Effector memory CD4-positive, alpha-beta T cell (primary cell): ENCODE measurements at regions not wholly inside any gene's neighbourhood (a gene's known extent, or its start where the extent isn't known, plus 50 kb on each side); places are given as distances from the start of the nearest gene placed in this dataset.

Source experiments
- DNase-seq, 3 donors: peaks; one replicate each; pipeline ENCODE4 v3.0.0-alpha.2; 2020
- H3K27ac ChIP-seq: 2 replicates; pipeline ENCODE4 v1.7.0; 2013; ENCODE audit warnings: mild to moderate bottlenecking, low read length, moderate library complexity; ENCODE audit not compliant: insufficient read depth, poor library complexity, severe bottlenecking
- H3K27me3 ChIP-seq: replicated peaks from 2 replicates; pipeline ENCODE4 v1.7.0; 2013; ENCODE audit warnings: mild to moderate bottlenecking, low read length; ENCODE audit not compliant: insufficient read depth, control insufficient read depth, poor library complexity, severe bottlenecking
- H3K36me3 ChIP-seq: 2 replicates; pipeline ENCODE4 v1.7.0; 2013; ENCODE audit warnings: mild to moderate bottlenecking, low read length, moderate library complexity; ENCODE audit not compliant: control insufficient read depth, insufficient read depth
- H3K4me1 ChIP-seq: 2 replicates; pipeline ENCODE4 v1.7.0; 2013; ENCODE audit warnings: low read length, mild to moderate bottlenecking; ENCODE audit not compliant: control insufficient read depth, insufficient read depth, poor library complexity, severe bottlenecking
- H3K4me3 ChIP-seq: 2 replicates; pipeline ENCODE4 v1.7.0; 2013; ENCODE audit warnings: low read length, low read depth, mild to moderate bottlenecking; ENCODE audit not compliant: insufficient read depth, poor library complexity, severe bottlenecking
- H3K9me3 ChIP-seq: 2 replicates; pipeline ENCODE4 v1.7.0; 2013; ENCODE audit warnings: mild to moderate bottlenecking, low read length, moderate library complexity; ENCODE audit not compliant: control insufficient read depth

DNA sequence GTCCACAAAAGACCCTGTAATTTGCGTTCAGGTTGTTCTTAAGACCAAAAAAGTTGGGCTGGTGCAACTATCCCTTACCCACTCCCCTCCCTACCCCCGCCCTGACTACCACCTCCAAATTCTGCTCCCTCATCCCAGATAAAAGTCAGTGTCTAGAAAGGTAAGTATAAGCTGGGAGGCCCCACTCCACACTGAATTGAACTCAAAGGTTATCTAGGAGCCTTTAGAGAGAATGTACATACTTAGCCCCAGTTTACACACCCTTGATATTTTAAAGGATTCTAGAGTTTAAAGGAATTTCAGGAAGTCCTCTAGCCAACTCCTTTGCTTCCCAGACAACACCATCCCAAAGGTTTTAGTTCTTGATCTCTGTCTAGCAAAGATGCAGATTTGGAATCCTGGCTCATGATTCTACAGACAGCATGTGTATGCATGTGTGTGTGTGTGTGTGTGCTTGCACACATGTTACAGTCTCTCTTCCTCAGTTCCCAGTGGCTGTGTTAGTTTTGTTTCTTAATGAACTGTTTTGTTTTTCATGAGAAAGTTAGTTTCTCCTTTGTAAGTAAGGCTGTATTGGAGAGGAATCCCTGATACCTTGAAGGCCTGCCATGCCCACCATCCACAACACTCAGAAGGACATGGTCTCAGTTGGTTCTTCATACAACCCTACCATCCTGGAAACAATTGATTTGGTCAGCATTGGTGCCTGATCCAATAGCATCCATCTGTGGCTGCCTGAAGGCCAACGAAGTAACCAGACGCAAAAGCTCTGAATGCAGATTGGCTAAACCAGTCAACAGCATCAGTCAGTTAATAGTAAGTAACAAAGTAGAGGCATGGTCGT is 281.3 kb downstream of the SOX9 start:
- DNase-seq, result no peak
- Histone ChIP-seq H3K4me3 (no peak overlapping the region), H3K36me3 (no peaks in the 10 kb centered on the region), H3K9me3 (no peaks in the 10 kb centered on the region), H3K27me3 (no peaks in the 10 kb centered on the region), H3K27ac (no peak overlapping the region), H3K4me1 (no peaks in the 10 kb centered on the region)

DNA sequence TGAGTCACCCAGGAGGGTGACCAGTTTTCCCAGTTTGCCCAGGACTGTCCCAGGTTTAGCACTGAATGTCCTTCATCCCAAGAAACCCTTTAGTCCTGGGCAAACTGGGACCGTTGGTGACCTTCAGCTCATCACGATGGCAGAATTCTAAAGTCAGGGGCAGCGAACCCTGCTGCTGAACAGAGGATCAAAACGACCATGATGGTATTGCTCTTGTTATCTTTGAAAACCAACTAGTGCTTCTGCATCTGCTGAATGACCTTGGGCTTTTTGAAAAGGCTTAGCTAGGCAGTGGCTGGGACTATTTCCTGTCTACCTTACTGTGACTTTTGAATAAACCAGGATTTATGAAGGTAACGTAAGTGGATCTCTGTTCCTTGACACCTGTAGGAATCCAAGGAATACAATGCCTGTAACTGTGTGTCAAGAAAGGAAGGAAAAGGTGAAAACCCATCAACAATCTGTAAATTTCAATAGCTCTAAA is 281.9 kb downstream of the SOX9 start:
- Histone ChIP-seq H3K9me3 (no peaks in the 10 kb centered on the region), H3K36me3 (no peaks in the 10 kb centered on the region), H3K27me3 (no peaks in the 10 kb centered on the region), H3K4me3 (no peak overlapping the region), H3K4me1 (no peaks in the 10 kb centered on the region), H3K27ac (no peak overlapping the region)
- DNase-seq, result no peak

DNA sequence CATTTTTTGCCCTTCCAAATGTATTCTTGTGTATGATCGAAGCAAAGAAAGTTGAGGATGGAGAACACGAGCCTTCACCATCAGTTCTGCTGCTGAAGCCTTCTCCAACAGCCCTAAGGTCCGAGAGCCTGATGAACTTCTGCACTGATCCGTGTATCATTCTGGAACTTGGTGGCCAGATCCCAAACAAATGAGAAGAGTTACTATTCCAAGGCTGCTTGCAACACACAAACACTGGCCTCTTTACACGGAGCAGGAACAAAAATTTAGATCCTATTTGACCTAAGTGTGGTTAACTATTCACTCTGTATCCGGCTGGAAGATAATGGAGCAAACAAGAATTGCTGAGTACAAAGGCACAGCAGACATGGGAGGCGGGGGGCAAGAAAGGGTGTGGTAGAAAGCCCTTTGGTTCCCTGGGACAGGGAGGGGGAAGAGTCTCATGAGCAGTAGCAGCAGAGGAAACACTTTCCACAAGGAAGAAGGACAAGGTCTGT is 282.9 kb downstream of the SOX9 start:
- DNase-seq, result no peak
- H3K4me1 ChIP-seq, result no peaks in the 10 kb centered on the region
- H3K27me3 ChIP-seq, result no peaks in the 10 kb centered on the region
- H3K4me3 ChIP-seq, result no peak overlapping the region
- H3K9me3 ChIP-seq, result no peaks in the 10 kb centered on the region
- no peak overlapping the region for H3K27ac ChIP-seq
- H3K36me3 ChIP-seq, result no peaks in the 10 kb centered on the region

DNA sequence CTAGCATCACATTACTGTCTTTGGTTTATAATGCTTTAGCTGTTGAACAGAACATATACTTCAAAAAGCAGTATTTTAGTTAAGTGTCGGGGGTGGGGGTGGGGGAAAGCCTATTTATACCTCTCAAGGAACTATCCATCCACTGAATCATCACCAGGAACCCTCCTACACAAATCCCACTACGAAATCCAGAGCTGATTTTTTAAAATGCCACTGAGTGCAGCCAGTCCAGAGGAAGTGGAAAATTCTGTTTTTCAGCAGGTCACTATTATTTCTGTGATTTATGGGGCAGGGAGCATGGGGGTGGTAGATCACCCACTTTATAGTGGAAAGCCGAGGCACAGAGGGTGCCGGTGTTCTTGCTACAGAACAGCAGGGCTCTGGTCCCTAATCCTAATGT is 284.1 kb downstream of the SOX9 start:
- Histone ChIP-seq H3K27ac (no peak overlapping the region), H3K27me3 (no peaks in the 10 kb centered on the region), H3K9me3 (no peaks in the 10 kb centered on the region), H3K36me3 (no peaks in the 10 kb centered on the region), H3K4me3 (no peak overlapping the region), H3K4me1 (no peaks in the 10 kb centered on the region)
- DNase-seq, result no peak

DNA sequence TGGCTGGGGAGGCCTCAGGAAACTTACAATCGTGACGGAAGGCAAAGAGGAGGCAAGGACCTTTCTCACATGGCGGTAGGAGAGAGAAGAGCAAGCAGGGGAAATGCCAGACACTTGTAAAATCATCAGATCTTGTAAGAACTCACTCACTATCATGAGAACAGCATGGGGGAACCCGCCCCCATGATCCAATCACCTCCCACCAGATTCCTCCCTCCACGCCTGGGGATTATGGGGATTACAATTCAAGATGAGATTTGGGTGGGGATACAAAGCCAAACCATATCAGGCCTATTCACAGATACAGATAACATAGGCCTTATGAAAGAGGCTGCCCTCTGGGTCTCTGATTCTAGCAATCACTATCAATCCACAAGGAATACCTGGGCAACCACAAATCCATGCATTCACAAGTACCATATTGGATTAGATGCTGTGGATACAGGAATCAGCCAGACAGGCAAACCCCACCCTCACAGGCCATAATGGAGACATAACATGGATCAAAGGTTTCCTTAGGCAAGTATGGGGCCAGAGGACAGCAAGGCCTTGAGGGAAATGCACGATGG is 284.9 kb downstream of the SOX9 start:
- no peaks in the 10 kb centered on the region for H3K27me3 ChIP-seq
- no peaks in the 10 kb centered on the region for H3K36me3 ChIP-seq
- no peaks in the 10 kb centered on the region for H3K9me3 ChIP-seq
- no peak for DNase-seq
- H3K4me1 ChIP-seq, result no peaks in the 10 kb centered on the region
- H3K27ac ChIP-seq, result no peak overlapping the region
- H3K4me3 ChIP-seq, result no peak overlapping the region

DNA sequence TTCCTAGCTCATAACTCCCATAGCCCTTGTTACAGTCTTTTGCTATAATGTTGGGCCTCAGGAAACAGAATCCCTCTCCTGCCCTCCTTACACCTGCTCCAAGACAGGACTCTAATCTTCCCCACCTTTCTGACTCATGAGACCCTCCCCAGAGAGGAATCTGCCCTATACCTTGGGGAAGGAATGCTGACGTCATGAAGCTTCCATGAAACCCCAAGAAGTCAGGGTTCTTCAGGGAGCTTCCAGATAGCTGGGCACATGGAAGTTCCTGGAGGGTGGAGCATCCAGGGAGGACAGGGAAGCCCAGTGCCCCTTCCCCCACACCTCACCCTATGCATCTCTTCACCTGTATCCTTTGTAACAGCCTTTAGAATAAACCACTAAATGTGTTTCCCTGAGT is 285.7 kb downstream of the SOX9 start:
- Histone ChIP-seq H3K36me3 (no peaks in the 10 kb centered on the region), H3K4me3 (no peak overlapping the region), H3K9me3 (no peaks in the 10 kb centered on the region), H3K27ac (no peak overlapping the region), H3K27me3 (no peaks in the 10 kb centered on the region), H3K4me1 (no peaks in the 10 kb centered on the region)
- no peak for DNase-seq

DNA sequence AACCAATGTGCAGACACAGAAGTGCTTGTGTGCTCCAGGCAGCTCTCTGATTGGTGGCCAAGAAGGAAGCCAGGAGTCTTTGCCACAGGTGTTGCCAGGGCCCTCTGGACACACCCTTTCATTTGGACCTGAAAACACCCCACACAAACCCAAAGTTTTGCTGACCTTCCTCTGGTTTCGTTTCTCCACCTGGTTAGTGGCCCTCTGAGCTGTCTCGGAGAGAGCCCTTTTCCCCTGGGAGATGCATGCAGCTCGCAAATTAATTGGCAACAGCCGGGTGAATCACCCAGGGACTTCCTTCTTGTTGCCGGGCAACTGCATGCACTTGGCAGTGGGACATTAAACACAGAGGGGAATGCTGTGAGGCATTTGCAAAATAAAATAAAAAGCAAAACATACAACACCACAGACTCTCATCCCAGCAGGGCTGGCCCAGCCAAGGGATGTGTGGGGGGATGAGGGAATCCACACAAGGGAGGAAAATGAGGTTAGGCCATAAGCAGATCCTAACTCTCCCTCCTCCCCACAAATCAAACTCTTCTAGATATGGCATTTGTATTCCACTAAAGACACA is 286.6 kb downstream of the SOX9 start:
- Histone ChIP-seq H3K4me3 (no peak overlapping the region), H3K36me3 (no peaks in the 10 kb centered on the region), H3K4me1 (no peaks in the 10 kb centered on the region), H3K27me3 (no peaks in the 10 kb centered on the region), H3K9me3 (no peaks in the 10 kb centered on the region), H3K27ac (no peak overlapping the region)
- no peak for DNase-seq

DNA sequence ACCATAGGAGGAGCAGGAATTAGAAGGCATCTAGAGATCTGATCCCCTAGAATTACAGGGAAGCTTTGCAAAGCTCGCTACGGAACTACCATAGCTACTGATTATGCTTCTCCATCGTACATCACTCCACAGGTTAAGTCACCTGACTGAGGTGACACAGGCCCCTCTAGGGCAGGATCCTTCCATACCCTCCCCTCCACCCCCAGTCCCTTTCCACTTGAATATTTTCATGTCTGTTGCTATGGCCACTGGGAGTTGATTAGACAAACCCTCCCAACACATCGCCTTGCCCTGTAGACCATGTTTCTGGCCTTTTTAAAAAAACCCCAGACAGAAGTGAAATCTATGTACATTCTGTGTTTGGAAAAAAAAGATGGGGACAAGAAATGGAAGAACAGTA is 287.1 kb downstream of the SOX9 start:
- no peaks in the 10 kb centered on the region for H3K9me3 ChIP-seq
- H3K36me3 ChIP-seq, result no peaks in the 10 kb centered on the region
- no peak overlapping the region for H3K4me3 ChIP-seq
- H3K27ac ChIP-seq, result no peak overlapping the region
- no peak for DNase-seq
- no peaks in the 10 kb centered on the region for H3K27me3 ChIP-seq
- H3K4me1 ChIP-seq, result no peaks in the 10 kb centered on the region

DNA sequence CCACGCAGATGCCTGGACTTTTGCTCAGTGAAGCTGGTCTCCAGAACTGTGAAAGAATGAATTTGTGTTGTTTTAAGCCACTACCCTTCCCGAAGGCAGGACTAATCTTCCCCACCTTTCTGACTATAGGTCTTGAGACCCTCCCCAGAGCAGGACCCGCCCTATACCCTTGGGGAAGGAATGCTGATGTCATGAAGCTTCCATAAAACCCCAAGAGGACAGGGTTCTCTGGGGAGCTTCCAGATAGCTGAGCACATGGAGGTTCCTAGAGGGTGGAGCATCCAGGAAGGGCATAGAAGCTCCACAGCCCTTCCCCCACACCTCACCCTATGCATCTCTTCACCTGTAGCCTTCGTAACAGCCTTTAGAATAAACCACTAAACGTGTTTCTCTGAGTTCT is 287.8 kb downstream of the SOX9 start:
- Histone ChIP-seq H3K27me3 (no peaks in the 10 kb centered on the region), H3K36me3 (no peaks in the 10 kb centered on the region), H3K27ac (no peak overlapping the region), H3K9me3 (no peaks in the 10 kb centered on the region), H3K4me3 (no peak overlapping the region), H3K4me1 (no peaks in the 10 kb centered on the region)
- DNase-seq, result no peak

DNA sequence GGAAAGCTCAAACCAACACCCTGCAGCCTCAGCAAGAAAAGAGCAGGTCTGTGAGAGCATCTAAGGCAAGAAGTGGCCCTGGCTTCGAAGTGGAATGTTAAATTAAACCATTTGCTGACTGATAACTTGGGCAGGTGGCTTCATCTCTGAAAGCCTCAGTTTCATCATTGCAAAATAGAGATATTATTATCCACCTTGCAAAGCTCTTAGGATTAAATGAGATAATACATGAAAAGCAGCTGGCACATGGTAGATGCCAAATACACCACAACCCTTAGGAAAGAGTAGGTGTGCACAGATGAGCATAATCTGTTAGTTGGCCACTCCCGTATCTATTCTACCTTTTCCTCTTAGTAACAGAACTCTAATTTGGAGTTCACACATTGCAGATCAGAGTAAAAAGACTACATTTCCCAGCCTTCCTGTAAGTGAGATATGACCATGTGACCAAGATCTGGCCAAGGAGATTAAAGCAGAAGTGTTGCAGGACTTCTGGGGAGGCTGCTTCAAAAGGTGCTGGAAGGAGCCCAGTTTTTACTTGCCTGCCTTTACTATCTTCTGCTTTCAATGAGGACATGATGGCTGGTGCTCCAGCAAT is 288.7 kb downstream of the SOX9 start:
- Histone ChIP-seq H3K36me3 (no peaks in the 10 kb centered on the region), H3K9me3 (no peaks in the 10 kb centered on the region), H3K27ac (no peak overlapping the region), H3K4me3 (no peak overlapping the region), H3K4me1 (no peaks in the 10 kb centered on the region), H3K27me3 (no peaks in the 10 kb centered on the region)
- no peak for DNase-seq
